HG03378 (cell line): ENCODE measurements at regions not wholly inside any gene's neighbourhood (a gene's known extent, or its start where the extent isn't known, plus 50 kb on each side); places are given as distances from the start of the nearest gene placed in this dataset.
"Not testable (repeated sequence)": the region's sequence is repeated elsewhere in the genome, so short reads cannot be mapped to it uniquely, and the experiment has no call there.

Experiments used
- ATAC-seq: cut with Tn5 transposase; IDR thresholded peaks from one replicate; pipeline ENCODE4 v1.9.1; 2021; ENCODE audit warnings: mild to moderate bottlenecking, moderate library complexity; ENCODE audit not compliant: unreplicated experiment

- ATAC-seq: no peak
These were observed 445.2 kb downstream of the SQOR start for GRCh38 chr15:46080016-46080415.

DNA sequence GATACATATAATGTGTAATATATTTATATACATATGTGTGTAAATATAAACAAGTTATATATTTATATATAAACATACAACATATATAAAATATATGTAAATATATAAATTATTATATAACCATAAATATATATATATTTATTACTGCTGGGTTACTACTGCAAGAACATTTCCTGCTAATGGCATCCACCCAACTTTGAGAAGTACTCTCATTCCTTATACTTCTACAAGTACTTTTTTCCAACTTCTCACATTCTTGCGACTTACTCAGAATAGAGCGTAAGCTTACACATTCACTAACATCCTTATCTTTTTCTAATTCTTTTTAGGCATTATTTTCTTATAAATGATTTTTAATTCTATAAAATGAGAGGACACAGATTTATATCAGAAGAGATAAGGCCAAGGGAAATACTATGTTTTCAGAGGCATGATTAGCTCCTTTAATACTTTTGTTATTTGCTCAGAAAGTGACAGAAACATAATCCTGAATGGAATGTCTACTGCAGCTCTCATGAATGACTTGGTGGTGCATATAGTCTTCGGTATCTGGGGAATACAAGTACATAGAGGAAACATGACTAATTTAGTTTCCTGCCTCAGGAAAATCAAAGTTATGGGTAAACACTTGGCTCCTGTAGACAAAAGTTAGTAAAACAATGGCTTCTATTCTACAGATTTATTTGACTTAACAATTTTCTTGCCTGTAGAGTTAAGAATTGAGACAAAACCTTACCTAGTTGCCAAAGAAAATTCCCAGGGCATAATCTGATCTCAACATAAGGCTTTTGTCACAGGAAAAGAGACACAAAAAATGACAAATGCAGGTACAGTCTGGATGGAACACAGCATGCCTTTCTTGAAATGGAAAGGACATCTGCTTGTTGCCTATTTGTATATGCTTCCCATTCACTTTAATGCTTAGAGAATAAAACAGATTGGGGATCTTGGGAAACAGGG, 453.9 kb downstream of the SQOR start:
- ATAC-seq: no peak

DNA sequence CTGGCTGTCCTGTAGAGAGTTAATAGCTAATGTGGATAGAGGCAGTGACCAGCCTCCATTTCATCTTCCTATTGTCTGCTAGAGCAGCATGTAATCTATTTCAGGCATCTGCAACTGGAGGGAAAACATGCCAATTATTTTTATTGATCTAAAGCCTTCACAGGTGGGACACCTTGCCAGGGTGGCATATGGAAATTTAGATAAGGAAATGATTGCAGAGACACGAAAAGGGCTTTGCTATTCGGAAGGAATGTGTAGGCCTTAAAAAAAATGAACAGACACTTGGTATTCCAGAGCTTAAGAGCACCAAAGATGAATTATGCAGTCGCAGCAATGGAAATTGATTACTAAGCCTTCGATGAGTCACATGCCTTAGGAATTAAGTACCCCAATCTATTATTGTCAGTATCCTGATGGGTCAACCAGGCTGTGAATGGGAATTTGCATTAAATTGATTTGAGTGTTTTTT, 454.7 kb downstream of the SQOR start:
- no peak for ATAC-seq

DNA sequence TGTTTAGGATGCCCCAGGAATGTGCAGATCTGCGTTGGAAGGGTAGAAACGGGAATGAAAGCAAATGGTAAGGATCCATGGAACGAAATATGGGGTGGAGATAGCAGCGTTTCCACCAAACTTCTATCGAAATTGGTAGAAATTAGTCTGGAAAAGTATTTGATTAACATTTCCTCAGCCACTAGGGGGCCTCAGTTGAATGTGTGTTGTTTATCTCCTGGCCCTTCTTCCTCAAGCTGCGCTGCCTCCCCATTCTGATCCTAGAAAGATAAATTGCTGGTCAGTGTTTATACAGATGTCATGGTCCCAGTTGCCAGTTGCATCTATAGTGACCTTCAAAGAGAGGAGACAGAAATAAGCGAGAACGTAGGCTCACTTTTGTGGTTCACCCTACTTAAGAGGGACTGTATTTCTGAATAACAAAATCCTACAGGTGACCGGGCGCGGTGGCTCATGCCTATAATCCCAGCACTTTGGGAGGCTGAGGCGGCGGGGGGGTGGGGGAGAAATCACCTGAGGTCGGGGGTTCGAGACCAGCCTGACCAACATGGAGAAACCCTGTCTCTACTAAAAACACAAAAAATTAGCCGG, 457.1 kb downstream of the SQOR start:
- no peak for ATAC-seq

- ATAC-seq: not testable (repeated sequence)
These were observed 463.2 kb downstream of the SQOR start for GRCh38 chr15:46098006-46098405.

DNA sequence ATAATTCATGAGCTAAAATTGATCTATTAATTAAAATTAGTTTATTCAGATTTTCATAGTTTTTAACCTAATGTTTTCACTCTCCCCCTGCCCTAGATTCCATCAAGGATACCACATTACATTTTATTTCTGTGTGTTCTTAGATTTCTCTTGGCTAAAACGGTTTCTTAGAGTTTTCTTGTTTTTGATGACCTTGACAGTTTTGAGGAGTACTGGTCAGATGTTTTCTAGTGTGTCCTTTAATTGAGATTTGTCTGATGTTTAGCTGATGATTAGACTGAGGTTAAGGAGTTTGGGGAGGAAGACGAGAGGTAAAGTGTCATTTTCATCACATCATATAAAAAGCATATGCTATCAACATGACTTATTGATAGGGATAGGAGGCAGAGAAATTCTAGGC, 475.9 kb downstream of the SQOR start:
- ATAC-seq: no peak

GRCh38 chr15:46111730-46112129, 476.9 kb downstream of the SQOR start:
- ATAC-seq: no peak

DNA sequence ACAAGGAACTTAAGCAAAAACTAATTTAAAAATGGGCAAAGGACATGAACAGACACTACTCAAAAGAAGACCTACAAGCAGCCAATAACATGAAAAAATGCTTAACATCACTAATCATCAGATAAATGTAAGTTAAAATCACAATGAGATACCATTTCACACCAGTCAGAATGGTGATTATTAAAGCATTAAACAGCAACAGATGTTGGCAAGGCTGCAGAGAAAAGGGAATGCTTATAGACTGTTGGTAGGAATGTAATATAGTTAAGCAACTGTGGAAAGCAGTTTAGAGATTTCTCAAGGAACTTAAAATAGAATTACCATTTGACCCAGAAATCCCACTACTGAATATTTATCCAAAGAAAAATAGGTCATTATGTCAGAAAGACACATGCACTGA, 482.2 kb downstream of the SQOR start:
- no peak for ATAC-seq

- ATAC-seq: no peak
These were observed 485.9 kb downstream of the SQOR start for GRCh38 chr15:46120713-46121112.

- ATAC-seq: no peak
These were observed 486.6 kb downstream of the SQOR start for GRCh38 chr15:46121441-46121840.

DNA sequence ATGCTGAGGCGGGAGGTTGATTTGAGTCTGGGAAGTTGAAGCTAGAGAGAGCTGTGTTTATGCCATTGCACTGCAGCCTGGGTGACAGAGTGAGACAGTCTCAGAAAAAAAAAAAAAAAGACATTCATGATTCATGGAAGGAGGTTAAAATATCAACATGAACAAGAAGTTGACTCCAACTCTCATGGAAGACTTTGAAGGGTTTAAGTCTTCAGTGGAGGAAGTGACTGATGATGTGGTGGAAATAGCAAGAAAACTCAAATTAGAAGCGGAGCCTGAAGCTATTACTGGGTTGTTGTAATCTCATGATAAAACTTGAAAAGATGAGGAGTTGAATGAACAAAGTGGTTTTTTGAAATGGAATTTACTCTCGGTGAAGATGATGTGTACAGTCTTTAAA, 491.8 kb downstream of the SQOR start:
- ATAC-seq: no peak

GRCh38 chr15:46127361-46127874, 492.6 kb downstream of the SQOR start:
- no peak for ATAC-seq

- no peak for ATAC-seq
These were observed 494.3 kb downstream of the SQOR start for GRCh38 chr15:46129145-46129544.

- no peak for ATAC-seq
These were observed 497.0 kb downstream of the SQOR start for GRCh38 chr15:46131876-46132275.

DNA sequence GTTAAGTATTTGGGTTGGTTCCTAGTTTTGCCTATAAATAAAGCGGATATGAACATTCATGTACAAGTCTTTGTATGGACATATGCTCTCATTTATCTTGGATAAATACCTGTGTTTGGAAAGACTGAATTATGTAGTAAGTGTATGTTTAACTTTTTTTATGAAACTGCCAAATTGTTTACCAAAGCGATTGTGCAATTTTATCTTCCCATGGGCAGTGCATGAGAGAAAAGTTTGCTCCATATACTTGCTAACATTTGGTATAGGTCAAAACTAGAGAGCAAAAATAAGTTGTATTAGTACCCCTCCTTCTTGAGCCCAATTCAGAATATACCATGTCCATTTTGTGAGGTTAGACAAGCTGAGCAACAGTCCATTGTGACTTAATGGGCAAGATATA, 502.6 kb downstream of the SQOR start:
- ATAC-seq: no peak

- no peak for ATAC-seq
These were observed 511.2 kb downstream of the SQOR start for GRCh38 chr15:46146002-46146401.

DNA sequence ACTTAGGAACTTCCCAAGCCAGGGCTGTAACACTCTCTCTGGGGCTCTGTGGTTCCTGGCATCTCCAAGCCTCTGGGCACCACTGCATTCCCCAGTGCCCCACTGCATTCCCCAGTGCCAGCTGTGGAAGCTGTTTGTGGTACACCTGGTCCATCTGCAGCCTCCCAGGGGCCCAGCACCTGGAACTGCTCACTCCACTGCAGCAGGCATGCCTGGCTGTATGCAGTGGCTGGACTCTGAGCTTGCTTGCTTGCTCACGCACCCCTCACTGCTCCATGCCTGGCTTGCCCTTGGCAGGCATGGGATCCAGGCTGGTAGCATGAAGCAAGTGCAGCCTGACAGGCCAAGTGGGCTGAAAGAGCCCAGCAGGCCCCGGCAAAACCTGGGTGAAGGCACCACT, 512.1 kb downstream of the SQOR start:
- no peak for ATAC-seq

DNA sequence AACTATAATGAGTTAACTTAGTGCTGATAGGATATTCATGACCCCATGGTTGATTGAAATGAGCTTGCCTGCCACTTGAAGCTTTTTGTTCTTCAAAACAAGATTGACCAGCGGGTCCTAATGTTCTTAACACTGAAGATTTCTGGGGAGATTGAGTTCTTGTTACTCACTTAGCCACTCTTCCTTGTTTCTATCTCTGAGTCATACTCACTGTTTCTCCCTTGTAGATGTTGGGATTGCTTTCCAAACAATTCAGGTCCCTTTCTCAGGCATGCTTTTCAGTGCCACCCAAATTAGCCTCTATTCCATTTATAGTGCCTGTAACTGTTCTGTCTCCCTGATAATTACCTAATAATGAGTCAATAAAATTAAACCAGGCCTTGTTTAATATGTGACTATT, 517.0 kb downstream of the SQOR start:
- no peak for ATAC-seq

- no peak for ATAC-seq
These were observed 531.9 kb downstream of the SQOR start for GRCh38 chr15:46166750-46167149.

DNA sequence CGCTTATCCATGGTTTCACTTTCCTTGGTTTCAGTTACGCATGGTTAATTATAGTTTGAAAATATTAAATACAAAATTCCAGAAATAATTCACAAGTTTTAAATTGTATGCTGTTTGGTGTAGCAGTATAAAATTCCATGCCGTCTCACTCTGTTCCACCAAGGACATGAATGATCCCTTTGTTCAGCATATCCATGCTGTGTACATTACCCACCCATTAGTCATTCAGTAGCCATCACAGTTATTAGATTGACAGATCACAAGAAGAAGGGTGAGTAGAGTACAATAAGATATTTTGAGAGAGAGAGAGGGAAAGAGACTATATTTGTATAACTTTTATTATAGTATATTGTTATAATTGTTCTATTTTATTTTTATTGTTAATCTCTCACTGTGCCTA, 535.5 kb downstream of the SQOR start:
- no peak for ATAC-seq

GRCh38 chr15:46174122-46174521, 539.3 kb downstream of the SQOR start:
- no peak for ATAC-seq

- ATAC-seq: no peak
These were observed 542.4 kb downstream of the SQOR start for GRCh38 chr15:46177219-46177618.
